ENCODE measurements at regions not wholly inside any gene's neighbourhood (a gene's known extent, or its start where the extent isn't known, plus 50 kb on each side); places are given as distances from the start of the nearest gene placed in this dataset.

DNA sequence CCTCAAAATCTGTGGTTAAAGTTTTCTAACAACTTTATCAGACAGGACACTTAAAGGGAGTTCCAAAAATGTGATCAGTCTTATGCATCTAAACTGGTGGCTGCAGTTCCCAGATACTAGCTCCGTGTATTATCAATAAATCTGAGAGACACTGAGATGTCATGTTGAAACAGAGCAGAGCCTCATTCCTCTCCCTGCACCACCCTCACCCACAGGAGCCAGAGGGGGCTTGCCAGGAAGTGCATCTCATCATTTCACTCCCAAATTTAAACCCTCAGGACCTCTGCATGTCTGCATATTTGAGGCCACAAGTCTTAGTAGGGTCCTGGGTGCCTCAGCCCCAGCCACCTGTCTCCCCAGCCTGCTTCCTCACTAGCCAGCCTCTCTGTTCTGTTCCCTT is 167.4 kb upstream of the NTM start:
- DNase-seq (ENCODE audit: low read depth in 1 of 2, low spot score in 1 of 2), result no peak
- H3K4me3 ChIP-seq (replicated peaks; ENCODE audit: insufficient read depth, low read length), result no peak overlapping the region
- peaks cover 2% of the 10 kb centered on the region for H3K27me3 ChIP-seq (ENCODE audit: insufficient read depth, poor library complexity, severe bottlenecking)
- H3K27ac ChIP-seq (replicated peaks), result no peak overlapping the region
- TF ChIP-seq SPI1 (IDR thresholded peaks at IDR 0.05; ENCODE audit: borderline replicate concordance, low read depth), result no peak
- TF ChIP-seq GABPA (IDR thresholded peaks at IDR 0.05; ENCODE audit: low read depth), result no peak
- TF ChIP-seq, protein P1, sequence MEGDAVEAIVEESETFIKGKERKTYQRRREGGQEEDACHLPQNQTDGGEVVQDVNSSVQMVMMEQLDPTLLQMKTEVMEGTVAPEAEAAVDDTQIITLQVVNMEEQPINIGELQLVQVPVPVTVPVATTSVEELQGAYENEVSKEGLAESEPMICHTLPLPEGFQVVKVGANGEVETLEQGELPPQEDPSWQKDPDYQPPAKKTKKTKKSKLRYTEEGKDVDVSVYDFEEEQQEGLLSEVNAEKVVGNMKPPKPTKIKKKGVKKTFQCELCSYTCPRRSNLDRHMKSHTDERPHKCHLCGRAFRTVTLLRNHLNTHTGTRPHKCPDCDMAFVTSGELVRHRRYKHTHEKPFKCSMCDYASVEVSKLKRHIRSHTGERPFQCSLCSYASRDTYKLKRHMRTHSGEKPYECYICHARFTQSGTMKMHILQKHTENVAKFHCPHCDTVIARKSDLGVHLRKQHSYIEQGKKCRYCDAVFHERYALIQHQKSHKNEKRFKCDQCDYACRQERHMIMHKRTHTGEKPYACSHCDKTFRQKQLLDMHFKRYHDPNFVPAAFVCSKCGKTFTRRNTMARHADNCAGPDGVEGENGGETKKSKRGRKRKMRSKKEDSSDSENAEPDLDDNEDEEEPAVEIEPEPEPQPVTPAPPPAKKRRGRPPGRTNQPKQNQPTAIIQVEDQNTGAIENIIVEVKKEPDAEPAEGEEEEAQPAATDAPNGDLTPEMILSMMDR (IDR thresholded peaks at IDR 0.05; ENCODE audit: insufficient read depth, low read length), result no peak
- TF ChIP-seq, protein P2, sequence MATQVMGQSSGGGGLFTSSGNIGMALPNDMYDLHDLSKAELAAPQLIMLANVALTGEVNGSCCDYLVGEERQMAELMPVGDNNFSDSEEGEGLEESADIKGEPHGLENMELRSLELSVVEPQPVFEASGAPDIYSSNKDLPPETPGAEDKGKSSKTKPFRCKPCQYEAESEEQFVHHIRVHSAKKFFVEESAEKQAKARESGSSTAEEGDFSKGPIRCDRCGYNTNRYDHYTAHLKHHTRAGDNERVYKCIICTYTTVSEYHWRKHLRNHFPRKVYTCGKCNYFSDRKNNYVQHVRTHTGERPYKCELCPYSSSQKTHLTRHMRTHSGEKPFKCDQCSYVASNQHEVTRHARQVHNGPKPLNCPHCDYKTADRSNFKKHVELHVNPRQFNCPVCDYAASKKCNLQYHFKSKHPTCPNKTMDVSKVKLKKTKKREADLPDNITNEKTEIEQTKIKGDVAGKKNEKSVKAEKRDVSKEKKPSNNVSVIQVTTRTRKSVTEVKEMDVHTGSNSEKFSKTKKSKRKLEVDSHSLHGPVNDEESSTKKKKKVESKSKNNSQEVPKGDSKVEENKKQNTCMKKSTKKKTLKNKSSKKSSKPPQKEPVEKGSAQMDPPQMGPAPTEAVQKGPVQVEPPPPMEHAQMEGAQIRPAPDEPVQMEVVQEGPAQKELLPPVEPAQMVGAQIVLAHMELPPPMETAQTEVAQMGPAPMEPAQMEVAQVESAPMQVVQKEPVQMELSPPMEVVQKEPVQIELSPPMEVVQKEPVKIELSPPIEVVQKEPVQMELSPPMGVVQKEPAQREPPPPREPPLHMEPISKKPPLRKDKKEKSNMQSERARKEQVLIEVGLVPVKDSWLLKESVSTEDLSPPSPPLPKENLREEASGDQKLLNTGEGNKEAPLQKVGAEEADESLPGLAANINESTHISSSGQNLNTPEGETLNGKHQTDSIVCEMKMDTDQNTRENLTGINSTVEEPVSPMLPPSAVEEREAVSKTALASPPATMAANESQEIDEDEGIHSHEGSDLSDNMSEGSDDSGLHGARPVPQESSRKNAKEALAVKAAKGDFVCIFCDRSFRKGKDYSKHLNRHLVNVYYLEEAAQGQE (IDR thresholded peaks at IDR 0.05; ENCODE audit: insufficient replicate concordance, low read depth), result no peak
- TF ChIP-seq POLR2AphosphoS5 (IDR thresholded peaks at IDR 0.05; ENCODE audit: low read depth), result no peak

DNA sequence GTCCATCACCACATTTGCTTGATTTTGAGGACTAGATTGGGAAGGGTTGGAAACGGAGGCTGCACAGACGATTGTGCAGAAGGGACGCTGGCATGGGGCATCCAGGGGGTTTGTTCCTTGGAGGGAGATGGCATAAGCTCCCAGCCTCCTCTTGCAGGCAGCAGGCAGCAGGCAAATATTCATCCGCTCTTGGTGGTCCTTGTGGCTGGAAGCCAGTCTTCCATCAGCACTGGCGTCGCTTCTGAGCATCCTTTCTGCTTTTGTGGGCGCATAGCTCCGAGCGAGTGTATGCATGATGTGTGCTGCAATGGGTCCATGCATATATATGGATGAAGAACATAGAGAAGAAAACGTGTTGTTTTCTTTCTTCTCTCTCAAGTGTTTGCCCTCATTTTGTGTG is 166.1 kb upstream of the NTM start:
- no peak for DNase-seq (ENCODE audit: low read depth in 1 of 2, low spot score in 1 of 2)
- Histone ChIP-seq H3K27me3 (ENCODE audit: insufficient read depth, poor library complexity, severe bottlenecking) (peaks cover 5% of the 10 kb centered on the region), H3K4me3 (replicated peaks; ENCODE audit: insufficient read depth, low read length) (no peak overlapping the region), H3K27ac (replicated peaks) (no peak overlapping the region)
- TF ChIP-seq, protein P1 (IDR thresholded peaks at IDR 0.05; ENCODE audit: insufficient read depth, low read length), result no peak
- no peak for TF ChIP-seq POLR2AphosphoS5 (IDR thresholded peaks at IDR 0.05; ENCODE audit: low read depth)
- TF ChIP-seq, protein P2 (IDR thresholded peaks at IDR 0.05; ENCODE audit: insufficient replicate concordance, low read depth), result no peak
- no peak for TF ChIP-seq SPI1 (IDR thresholded peaks at IDR 0.05; ENCODE audit: borderline replicate concordance, low read depth)

DNA sequence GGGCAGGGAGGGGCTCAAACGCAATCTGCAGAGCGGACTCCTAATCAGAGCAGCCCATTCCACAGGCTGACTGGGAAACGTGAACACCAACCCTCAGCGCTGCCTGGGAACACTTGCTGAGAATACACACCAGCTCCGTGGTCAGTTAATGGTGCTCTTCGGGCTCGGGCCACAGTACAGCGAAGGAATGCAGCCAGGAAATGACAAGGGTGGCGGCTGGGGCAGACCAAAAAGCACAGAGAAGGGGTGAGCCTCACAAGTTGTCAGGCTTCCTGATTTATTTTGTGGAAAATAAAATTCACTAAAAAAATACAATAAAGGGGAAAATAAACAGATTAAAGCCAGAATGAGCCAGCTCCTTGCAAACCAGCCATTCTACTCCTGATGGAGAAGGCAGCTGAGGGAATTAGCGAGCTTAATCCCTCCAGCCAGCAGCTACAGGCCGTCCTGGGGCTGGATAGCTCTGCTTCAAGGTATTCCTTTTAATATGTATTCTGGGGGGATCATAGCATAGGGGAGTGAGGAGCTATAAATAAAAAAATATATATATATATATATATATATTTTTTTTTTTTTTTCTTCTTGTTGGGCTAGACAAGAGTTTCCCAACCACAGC is 165.5 kb upstream of the NTM start:
- no peak for DNase-seq (ENCODE audit: low read depth in 1 of 2, low spot score in 1 of 2)
- TF ChIP-seq, protein P2 (IDR thresholded peaks at IDR 0.05; ENCODE audit: insufficient replicate concordance, low read depth), result no peak
- TF ChIP-seq SPI1 (IDR thresholded peaks at IDR 0.05; ENCODE audit: borderline replicate concordance, low read depth), result no peak
- TF ChIP-seq POLR2AphosphoS5 (IDR thresholded peaks at IDR 0.05; ENCODE audit: low read depth), result no peak
- Histone ChIP-seq H3K27me3 (ENCODE audit: insufficient read depth, poor library complexity, severe bottlenecking) (peaks cover 5% of the 10 kb centered on the region), H3K4me3 (replicated peaks; ENCODE audit: insufficient read depth, low read length) (no peak overlapping the region), H3K27ac (replicated peaks) (no peak overlapping the region)

Data from HL-60 (cell line).